ENCODE measurements at regions not wholly inside any gene's neighbourhood (a gene's known extent, or its start where the extent isn't known, plus 50 kb on each side); places are given as distances from the start of the nearest gene placed in this dataset.

GRCh38 chr1:29379443-29380073 lies 143.2 kb downstream of the PTPRU start:
- no peak for DNase-seq

Measured in GDM1 (cell line).